HEK293 (cell line): ENCODE measurements at regions not wholly inside any gene's neighbourhood (a gene's known extent, or its start where the extent isn't known, plus 50 kb on each side); places are given as distances from the start of the nearest gene placed in this dataset.

Source experiments
- BCL11A ChIP-seq: fragments of 450-650 bp; formaldehyde crosslinking; IDR thresholded peaks from 2 replicates; pipeline ENCODE4 v1.5.1; 2016; ENCODE audit warnings: low read depth, missing biosample characterization, missing genetic modification characterization
- BCL11B ChIP-seq: fragments of 450-650 bp; formaldehyde crosslinking; IDR thresholded peaks from 2 replicates; pipeline ENCODE4 v1.5.1; 2016; ENCODE audit warnings: low read depth, missing biosample characterization, missing genetic modification characterization
- FEZF1 ChIP-seq: fragments of 450-650 bp; formaldehyde crosslinking; IDR thresholded peaks from 2 replicates; pipeline ENCODE4 v1.5.1; 2016; ENCODE audit warnings: missing biosample characterization, missing genetic modification characterization
- HOXA7 ChIP-seq: sonication (generic); formaldehyde crosslinking; IDR thresholded peaks from 2 replicates; pipeline ENCODE4 v1.8.1; 2022; ENCODE audit warnings: missing genetic modification reagents, borderline replicate concordance
- KLF17 ChIP-seq: fragments of 450-650 bp; formaldehyde crosslinking; IDR thresholded peaks from 2 replicates; pipeline ENCODE4 v1.5.1; 2016; ENCODE audit warnings: missing biosample characterization, missing genetic modification characterization
- OVOL3 ChIP-seq: fragments of 450-650 bp; formaldehyde crosslinking; IDR thresholded peaks from 2 replicates; pipeline ENCODE4 v1.5.1; 2016; ENCODE audit warnings: missing biosample characterization, missing genetic modification characterization
- PRDM1 ChIP-seq: fragments of 450-650 bp; formaldehyde crosslinking; IDR thresholded peaks from 2 replicates; pipeline ENCODE4; 2016; ENCODE audit warnings: missing biosample characterization, missing genetic modification characterization
- PRDM10 ChIP-seq: fragments of 450-650 bp; formaldehyde crosslinking; IDR thresholded peaks from 2 replicates; pipeline ENCODE4 v1.5.1; 2016; ENCODE audit warnings: missing biosample characterization, missing genetic modification characterization
- RBAK ChIP-seq: fragments of 450-650 bp; formaldehyde crosslinking; IDR thresholded peaks from 2 replicates; pipeline ENCODE4 v1.5.1; 2016; ENCODE audit warnings: missing biosample characterization, missing genetic modification characterization
- SALL2 ChIP-seq: fragments of 450-650 bp; formaldehyde crosslinking; IDR thresholded peaks from 2 replicates; pipeline ENCODE4 v1.5.0; 2017; ENCODE audit warnings: missing biosample characterization, mild to moderate bottlenecking, missing genetic modification characterization, borderline replicate concordance
- SCRT2 ChIP-seq: fragments of 450-650 bp; formaldehyde crosslinking; IDR thresholded peaks from 2 replicates; pipeline ENCODE4 v1.5.1; 2016; ENCODE audit warnings: missing biosample characterization, missing genetic modification characterization
- ZBTB8A ChIP-seq: fragments of 450-650 bp; formaldehyde crosslinking; IDR thresholded peaks from 2 replicates; pipeline ENCODE4 v1.5.1; 2016; ENCODE audit warnings: missing biosample characterization, missing genetic modification characterization
- ZIC2 ChIP-seq: fragments of 450-650 bp; formaldehyde crosslinking; IDR thresholded peaks from 2 replicates; pipeline ENCODE4 v1.5.1; 2016; ENCODE audit warnings: missing biosample characterization, missing genetic modification characterization
- ZNF114 ChIP-seq: fragments of 450-650 bp; formaldehyde crosslinking; IDR thresholded peaks from 2 replicates; pipeline ENCODE4 v1.5.0; 2017; ENCODE audit warnings: missing biosample characterization, missing genetic modification characterization
- ZNF132 ChIP-seq: fragments of 450-650 bp; formaldehyde crosslinking; IDR thresholded peaks from 2 replicates; pipeline ENCODE4 v1.5.1; 2017; ENCODE audit warnings: missing biosample characterization, missing genetic modification characterization, borderline replicate concordance
- ZNF140 ChIP-seq: fragments of 450-650 bp; formaldehyde crosslinking; IDR thresholded peaks from 2 replicates; pipeline ENCODE4 v1.5.1; 2016; ENCODE audit warnings: missing biosample characterization, missing genetic modification characterization
- ZNF175 ChIP-seq: fragments of 450-650 bp; formaldehyde crosslinking; IDR thresholded peaks from 2 replicates; pipeline ENCODE4 v1.5.1; 2016; ENCODE audit warnings: missing biosample characterization, missing genetic modification characterization
- ZNF184 ChIP-seq: fragments of 450-650 bp; IDR thresholded peaks from 2 replicates; pipeline ENCODE4 v1.5.1; 2018; ENCODE audit warnings: missing biosample characterization, mild to moderate bottlenecking, missing genetic modification characterization
- ZNF280D ChIP-seq: fragments of 450-650 bp; formaldehyde crosslinking; IDR thresholded peaks from 2 replicates; pipeline ENCODE4 v1.5.1; 2016; ENCODE audit warnings: missing biosample characterization, missing genetic modification characterization
- ZNF324 ChIP-seq: fragments of 450-650 bp; formaldehyde crosslinking; IDR thresholded peaks from 2 replicates; pipeline ENCODE4 v1.5.1; 2016; ENCODE audit warnings: missing biosample characterization, missing genetic modification characterization
- ZNF571 ChIP-seq: fragments of 450-650 bp; formaldehyde crosslinking; IDR thresholded peaks from 2 replicates; pipeline ENCODE4 v1.5.0; 2017; ENCODE audit warnings: missing biosample characterization, missing genetic modification characterization
- ZNF596 ChIP-seq: fragments of 450-650 bp; IDR thresholded peaks from 2 replicates; pipeline ENCODE4 v1.5.0; 2018; ENCODE audit warnings: missing biosample characterization, mild to moderate bottlenecking, missing genetic modification characterization, moderate library complexity
- ZNF600 ChIP-seq: fragments of 450-650 bp; formaldehyde crosslinking; IDR thresholded peaks from 2 replicates; pipeline ENCODE4 v1.5.1; 2016; ENCODE audit warnings: missing biosample characterization, missing genetic modification characterization
- ZNF610 ChIP-seq: fragments of 450-650 bp; formaldehyde crosslinking; IDR thresholded peaks from 2 replicates; pipeline ENCODE4 v1.5.1; 2016; ENCODE audit warnings: missing biosample characterization, missing genetic modification characterization, borderline replicate concordance
- ZNF626 ChIP-seq: fragments of 450-650 bp; sonication (Bioruptor Pico); formaldehyde crosslinking; IDR thresholded peaks from 2 replicates; pipeline ENCODE4 v1.5.1; 2018; ENCODE audit warnings: missing biosample characterization, missing genetic modification characterization, inconsistent platforms
- ZNF629 ChIP-seq: fragments of 450-650 bp; formaldehyde crosslinking; IDR thresholded peaks from 2 replicates; pipeline ENCODE4 v1.5.1; 2017; ENCODE audit warnings: missing biosample characterization, missing genetic modification characterization
- ZNF645 ChIP-seq: fragments of 450-650 bp; formaldehyde crosslinking; IDR thresholded peaks from 2 replicates; pipeline ENCODE4; 2016; ENCODE audit warnings: missing biosample characterization, missing genetic modification characterization
- ZNF658 ChIP-seq: fragments of 450-650 bp; formaldehyde crosslinking; IDR thresholded peaks from 2 replicates; pipeline ENCODE4; 2016; ENCODE audit warnings: missing biosample characterization, missing genetic modification characterization
- ZNF664 ChIP-seq: fragments of 450-650 bp; formaldehyde crosslinking; IDR thresholded peaks from 2 replicates; pipeline ENCODE4 v1.5.1; 2016; ENCODE audit warnings: missing biosample characterization, missing genetic modification characterization
- ZNF837 ChIP-seq: fragments of 450-650 bp; formaldehyde crosslinking; IDR thresholded peaks from 2 replicates; pipeline ENCODE4 v1.5.1; 2016; ENCODE audit warnings: missing biosample characterization, missing genetic modification characterization
- ZSCAN16 ChIP-seq: fragments of 450-650 bp; formaldehyde crosslinking; IDR thresholded peaks from 2 replicates; pipeline ENCODE4 v1.5.1; 2016; ENCODE audit warnings: missing biosample characterization, missing genetic modification characterization
- ZXDB ChIP-seq: fragments of 450-650 bp; formaldehyde crosslinking; IDR thresholded peaks from 2 replicates; pipeline ENCODE4 v1.5.1; 2016; ENCODE audit warnings: missing biosample characterization, missing genetic modification characterization
- TF ChIP-seq, protein P1 (sequence below): fragments of 450-650 bp; formaldehyde crosslinking; IDR thresholded peaks from 2 replicates; pipeline ENCODE4 v1.5.1; 2016; ENCODE audit warnings: missing biosample characterization, missing genetic modification characterization

DNA sequence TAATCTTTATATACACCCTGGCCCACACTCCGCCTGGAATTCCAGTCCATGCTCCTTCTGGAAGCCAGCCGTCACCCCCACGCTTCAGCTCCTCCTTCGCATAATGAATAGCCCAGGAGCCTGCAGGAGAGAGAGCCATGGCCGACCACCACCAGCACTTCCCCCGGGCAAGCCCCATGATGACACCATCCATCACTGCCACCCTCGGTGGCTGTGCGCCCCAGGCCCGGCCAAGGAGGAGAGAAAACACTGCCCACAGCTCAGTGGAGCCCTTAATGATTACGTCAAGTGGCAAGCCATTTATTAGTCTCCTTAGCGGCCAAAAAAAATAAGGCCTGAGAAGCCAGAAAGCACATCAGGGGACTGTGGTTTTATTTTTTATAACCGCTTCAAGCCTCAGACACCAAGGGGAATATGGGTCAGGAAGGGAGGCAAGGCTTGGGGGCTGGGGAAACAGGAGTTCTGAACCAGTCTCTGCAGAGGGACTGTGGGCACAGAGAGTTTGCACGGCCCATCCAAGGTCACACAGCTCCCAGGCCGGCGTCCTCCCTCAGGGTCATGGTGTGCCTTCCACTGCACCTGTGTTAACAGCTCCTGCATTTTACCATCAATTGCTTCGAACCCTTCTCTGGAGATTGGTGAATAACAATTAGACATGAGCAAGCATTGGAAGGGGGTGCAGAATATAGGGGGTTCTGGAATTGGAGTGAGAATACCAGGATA, 134.3 kb downstream of the MN1 start (continued):
- TF ChIP-seq ZNF280D (tag by site-specific recombination): no peak
- TF ChIP-seq PRDM10: 0 out of 2 replicates have a peak, but pooled peaks have one; percentile 27
- no peak for TF ChIP-seq ZNF664 (tag by site-specific recombination)
- no peak for TF ChIP-seq ZNF596 (tag by site-specific recombination)
- TF ChIP-seq ZSCAN16 (tag by site-specific recombination): no peak
- no peak for TF ChIP-seq ZNF571 (tag by site-specific recombination)
- TF ChIP-seq ZXDB (tag by site-specific recombination): peak; percentile 50; the same call in 1 of the 2 replicates
- no peak for TF ChIP-seq BCL11A (tag by site-specific recombination)
- TF ChIP-seq ZNF645 (tag by site-specific recombination): no peak
- TF ChIP-seq, protein P1, sequence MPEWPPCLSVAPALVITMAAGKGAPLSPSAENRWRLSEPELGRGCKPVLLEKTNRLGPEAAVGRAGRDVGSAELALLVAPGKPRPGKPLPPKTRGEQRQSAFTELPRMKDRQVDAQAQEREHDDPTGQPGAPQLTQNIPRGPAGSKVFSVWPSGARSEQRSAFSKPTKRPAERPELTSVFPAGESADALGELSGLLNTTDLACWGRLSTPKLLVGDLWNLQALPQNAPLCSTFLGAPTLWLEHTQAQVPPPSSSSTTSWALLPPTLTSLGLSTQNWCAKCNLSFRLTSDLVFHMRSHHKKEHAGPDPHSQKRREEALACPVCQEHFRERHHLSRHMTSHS: no peak
- no peak for TF ChIP-seq ZNF658 (tag by site-specific recombination)
- TF ChIP-seq SCRT2 (tag by site-specific recombination): no peak
- peak; percentile 72 for TF ChIP-seq ZBTB8A (tag by site-specific recombination)
- TF ChIP-seq PRDM1 (tag by site-specific recombination): no peak
- no peak for TF ChIP-seq OVOL3 (tag by site-specific recombination)
- TF ChIP-seq ZNF600 (tag by site-specific recombination): no peak
- TF ChIP-seq ZIC2 (tag by site-specific recombination): peak; percentile 93
- TF ChIP-seq ZNF837 (tag by site-specific recombination): no peak
- TF ChIP-seq ZNF132 (tag by site-specific recombination): no peak
- no peak for TF ChIP-seq ZNF324 (tag by site-specific recombination)
- no peak for TF ChIP-seq RBAK (tag by site-specific recombination)
- peak; percentile 53; the same call in 1 of the 2 replicates for TF ChIP-seq ZNF629 (tag by site-specific recombination)
- no peak for TF ChIP-seq SALL2 (tag by site-specific recombination)
- no peak for TF ChIP-seq HOXA7 (CRISPR knock-in tag)
- TF ChIP-seq ZNF626 (tag by site-specific recombination): no peak
- TF ChIP-seq ZNF184 (tag by site-specific recombination): no peak
- peak; percentile 96 for TF ChIP-seq FEZF1
- TF ChIP-seq ZNF114 (tag by site-specific recombination): no peak
- no peak for TF ChIP-seq BCL11B
- TF ChIP-seq ZNF610 (tag by site-specific recombination): no peak
- 0 out of 2 replicates have a peak, but pooled peaks have one; percentile 48 for TF ChIP-seq KLF17
- no peak for TF ChIP-seq ZNF140 (tag by site-specific recombination)
- TF ChIP-seq ZNF175 (tag by site-specific recombination): no peak
